HG03139 (cell line): ENCODE measurements at regions not wholly inside any gene's neighbourhood (a gene's known extent, or its start where the extent isn't known, plus 50 kb on each side); places are given as distances from the start of the nearest gene placed in this dataset.
"Not testable (repeated sequence)": the region's sequence is repeated elsewhere in the genome, so short reads cannot be mapped to it uniquely, and the experiment has no call there.

Experiments used
- ATAC-seq: cut with Tn5 transposase; IDR thresholded peaks from one replicate; pipeline ENCODE4 v1.9.1; 2021; ENCODE audit not compliant: unreplicated experiment

DNA sequence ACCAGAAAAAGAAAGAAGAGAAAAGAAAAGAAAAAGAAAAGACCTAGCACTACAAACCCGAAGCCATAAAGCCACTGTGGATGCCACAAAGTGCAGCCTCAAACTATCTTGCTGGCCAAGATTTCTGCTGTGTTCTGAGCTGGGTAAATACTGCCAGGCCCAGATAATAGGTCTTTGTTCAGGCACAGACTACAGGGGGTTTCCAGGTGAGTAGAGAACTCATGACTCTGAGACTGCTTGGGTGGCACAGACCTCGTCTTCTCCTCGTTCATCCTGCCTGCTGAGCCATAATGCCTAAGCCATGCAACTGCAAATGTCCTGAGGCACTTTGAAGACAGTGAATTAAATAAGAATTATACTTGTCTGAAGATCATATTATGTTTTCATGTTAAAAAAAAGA, 651.8 kb downstream of the LMO4 start:
- ATAC-seq = no peak

- ATAC-seq = no peak
Observed at GRCh38 chr1:87981386-87981785, 652.7 kb downstream of the LMO4 start.

- ATAC-seq = no peak
Observed at GRCh38 chr1:87981810-87982209, 653.1 kb downstream of the LMO4 start.

- ATAC-seq = no peak
Observed at GRCh38 chr1:87983841-87984240, 655.2 kb downstream of the LMO4 start.

DNA sequence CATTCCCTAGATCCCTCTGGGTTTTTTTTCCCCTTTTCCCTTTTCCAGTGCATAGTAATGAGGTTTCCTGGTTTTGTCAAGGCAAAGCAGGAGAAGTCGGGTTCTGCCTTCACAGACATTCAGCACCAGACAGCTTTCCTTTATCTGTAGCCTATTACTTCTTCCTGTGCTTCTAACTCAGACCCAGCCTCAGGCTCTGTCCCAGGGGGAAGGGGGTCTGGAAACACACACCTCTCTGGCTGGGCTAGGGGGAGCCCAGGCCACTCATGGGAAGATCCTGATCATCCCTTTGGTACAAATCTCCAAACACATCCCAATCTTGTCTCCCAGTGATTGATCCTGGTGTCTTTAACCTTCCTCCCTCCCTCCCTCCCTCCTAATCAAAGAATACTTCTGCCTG, 656.4 kb downstream of the LMO4 start:
- ATAC-seq = no peak

- ATAC-seq = no peak
Observed at GRCh38 chr1:87986130-87986866, 657.6 kb downstream of the LMO4 start.

- ATAC-seq = no peak
Observed at GRCh38 chr1:87989346-87989745, 660.7 kb downstream of the LMO4 start.

DNA sequence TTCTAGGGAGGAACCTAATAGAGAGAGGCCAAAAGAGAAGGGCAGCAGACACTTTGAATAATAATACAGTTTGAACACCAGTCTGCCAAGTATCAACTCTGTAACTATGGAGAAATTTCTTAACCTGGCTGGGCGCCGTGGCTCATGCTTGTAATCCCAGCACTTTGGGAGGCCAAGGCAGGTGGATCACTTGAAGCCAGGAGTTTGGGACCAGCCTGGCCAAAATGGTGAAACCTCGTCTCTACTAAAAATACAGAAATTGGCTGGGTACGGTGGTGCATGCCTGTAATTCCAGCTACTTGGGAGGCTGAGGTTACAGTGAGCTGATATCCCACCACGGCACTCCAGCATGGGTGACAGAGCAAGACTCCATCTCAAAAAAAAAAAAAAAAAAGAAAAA, 663.9 kb downstream of the LMO4 start:
- not testable (repeated sequence) for ATAC-seq

GRCh38 chr1:87993051-87993450, 664.4 kb downstream of the LMO4 start:
- no peak for ATAC-seq

GRCh38 chr1:87999852-88000251, 671.2 kb downstream of the LMO4 start:
- no peak for ATAC-seq

GRCh38 chr1:88001460-88001859, 672.8 kb downstream of the LMO4 start:
- ATAC-seq = no peak

GRCh38 chr1:88003255-88003654, 674.6 kb downstream of the LMO4 start:
- ATAC-seq = no peak

DNA sequence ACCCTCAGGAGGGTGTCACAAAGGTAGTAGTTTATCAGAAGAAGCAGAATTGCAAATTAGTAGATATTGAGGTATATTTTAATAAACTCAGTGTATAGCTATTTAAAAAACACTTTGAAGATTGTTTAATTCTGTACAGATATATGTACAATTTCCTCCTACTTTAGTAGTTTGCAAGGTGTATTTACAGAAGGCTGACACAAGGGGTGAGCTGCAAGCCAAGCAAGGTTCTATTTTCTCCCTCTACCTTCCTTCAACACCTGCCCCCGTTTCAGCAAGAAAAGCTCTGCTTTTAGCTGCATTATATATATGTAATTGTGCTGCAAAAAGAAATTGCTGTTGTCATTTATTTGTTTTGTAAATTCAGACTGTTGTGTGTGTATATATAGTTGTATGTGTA, 674.2 kb upstream of the PKN2 start:
- no peak for ATAC-seq

DNA sequence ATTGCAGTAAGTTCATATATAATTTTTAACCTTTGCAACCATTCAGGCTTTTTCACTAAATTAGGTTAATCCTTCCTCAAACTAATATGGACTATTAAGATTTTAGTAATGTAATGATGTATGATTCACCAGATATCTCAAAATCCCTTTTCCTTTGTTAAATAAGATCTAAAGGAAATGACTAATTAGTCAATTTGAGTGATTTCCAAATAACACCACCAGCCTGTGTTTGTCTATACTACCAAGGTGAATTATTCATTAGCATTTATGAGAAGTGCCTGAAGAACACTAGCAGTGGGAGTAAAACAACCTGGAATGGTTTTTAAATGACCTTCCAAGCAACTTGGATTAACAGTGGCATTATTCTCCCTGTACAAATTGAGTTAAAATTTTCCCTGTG, 670.6 kb upstream of the PKN2 start:
- no peak for ATAC-seq

GRCh38 chr1:88014131-88014530, 669.9 kb upstream of the PKN2 start:
- no peak for ATAC-seq

DNA sequence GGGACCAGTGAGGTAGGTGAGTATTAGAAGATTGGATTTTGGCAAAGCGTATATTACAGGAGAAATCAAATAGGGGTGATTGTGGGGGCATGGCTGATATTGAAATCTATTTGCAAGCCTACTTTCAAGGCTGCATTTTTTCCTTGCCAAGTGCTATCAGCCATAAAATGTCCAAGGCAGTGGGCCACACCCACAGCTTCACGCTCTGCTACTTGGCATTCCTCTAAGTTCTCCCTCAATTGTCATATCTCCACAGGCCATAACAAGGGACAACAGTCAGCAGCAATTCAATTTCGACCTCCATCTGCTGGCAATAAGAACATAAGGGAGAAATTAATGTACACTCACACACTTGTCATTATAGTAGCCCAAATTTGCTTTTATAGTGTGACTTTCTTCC, 667.1 kb upstream of the PKN2 start:
- ATAC-seq = no peak

DNA sequence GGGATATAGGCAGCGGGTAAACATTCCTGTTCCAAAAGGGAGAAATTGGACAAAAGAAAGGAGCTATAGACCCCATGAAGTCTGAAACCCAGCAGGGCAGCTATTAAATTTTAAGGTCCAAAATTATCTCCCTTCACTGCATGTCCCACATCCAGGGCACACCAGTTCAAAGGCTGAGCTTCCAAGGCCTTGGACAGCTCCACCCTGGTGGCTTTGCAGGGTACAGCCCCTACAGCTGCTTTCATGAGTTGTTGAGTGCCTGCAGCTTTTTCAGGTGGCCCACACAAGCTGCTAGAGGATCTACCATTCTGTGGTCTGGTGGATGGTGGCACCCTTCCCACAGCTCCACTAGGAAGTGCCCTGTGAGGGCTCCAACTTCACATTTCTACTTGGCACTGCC, 662.5 kb upstream of the PKN2 start:
- ATAC-seq = no peak

DNA sequence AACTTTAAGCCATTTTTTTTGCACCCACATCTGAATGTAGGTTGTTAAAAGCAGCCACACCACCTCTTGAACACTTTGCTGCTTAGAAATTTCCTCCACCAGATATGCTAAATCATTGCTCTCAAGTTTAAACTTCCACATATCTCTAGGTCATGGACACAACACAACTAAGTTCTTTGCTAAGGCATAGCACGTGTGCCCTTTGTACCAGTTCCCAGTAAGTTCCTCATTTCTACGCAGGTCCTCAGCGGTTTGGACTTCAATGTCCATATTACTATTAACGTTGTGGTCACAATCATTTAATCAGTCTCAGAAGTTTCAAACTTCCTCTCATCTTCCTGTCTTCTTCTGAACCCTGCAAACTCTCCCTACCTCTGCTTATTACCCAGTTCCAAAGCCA, 661.6 kb upstream of the PKN2 start:
- no peak for ATAC-seq

- no peak for ATAC-seq
Observed at GRCh38 chr1:88029142-88029541, 654.9 kb upstream of the PKN2 start.

GRCh38 chr1:88029899-88030298, 654.2 kb upstream of the PKN2 start:
- no peak for ATAC-seq

- ATAC-seq = no peak
Observed at GRCh38 chr1:88035578-88035977, 648.5 kb upstream of the PKN2 start.

DNA sequence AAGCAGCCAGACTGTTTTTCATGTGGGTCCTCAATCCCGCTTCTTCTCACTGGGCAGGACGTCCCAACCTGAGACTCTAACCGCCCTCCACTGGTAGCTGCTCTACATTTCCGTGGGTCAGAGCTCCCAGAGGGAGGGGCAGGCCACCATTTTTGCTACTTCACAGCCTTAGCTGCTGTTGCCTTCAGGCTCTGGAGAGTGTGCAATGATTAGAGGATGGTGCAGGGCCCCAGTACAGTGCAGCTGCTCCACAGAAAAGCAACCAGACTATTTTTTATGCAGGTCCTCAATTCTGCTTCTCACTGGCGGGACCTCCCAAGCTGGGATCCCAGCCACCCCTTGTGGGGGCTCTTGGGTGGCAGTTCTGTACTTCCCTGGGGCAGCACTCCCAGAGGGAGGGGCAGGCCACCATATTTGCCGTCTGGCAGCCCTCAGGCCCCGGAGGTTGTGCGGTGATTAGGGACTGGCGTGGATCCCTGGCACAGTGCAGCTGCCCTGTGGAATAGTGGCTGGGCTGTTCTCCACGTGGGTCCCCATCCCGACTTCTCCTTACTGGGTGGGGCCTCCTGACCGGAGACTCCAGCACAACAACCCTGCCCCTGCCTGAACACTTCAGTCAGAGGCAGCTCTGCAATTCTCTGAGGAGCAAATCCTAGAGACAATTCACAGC, 647.6 kb upstream of the PKN2 start:
- no peak for ATAC-seq

DNA sequence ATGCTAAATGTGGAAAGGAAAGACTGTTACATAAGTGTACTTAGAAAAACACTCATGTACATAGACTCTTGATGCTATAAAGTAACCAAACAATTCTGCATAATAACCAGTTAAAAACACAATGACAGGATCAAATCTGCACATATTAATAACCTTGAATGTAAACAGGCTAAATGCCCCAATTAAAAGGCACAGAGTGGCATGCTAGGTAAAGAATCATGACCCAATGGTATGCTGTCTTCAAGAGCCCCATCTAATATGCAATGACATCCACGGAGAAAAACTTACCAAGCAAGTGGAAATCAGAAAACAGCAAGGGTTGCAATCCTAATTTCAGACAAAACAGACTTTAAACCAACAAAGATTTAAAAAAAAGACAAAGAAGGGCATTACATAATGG, 644.8 kb upstream of the PKN2 start:
- no peak for ATAC-seq
